ENCODE measurements at regions not wholly inside any gene's neighbourhood (a gene's known extent, or its start where the extent isn't known, plus 50 kb on each side); places are given as distances from the start of the nearest gene placed in this dataset.

DNA sequence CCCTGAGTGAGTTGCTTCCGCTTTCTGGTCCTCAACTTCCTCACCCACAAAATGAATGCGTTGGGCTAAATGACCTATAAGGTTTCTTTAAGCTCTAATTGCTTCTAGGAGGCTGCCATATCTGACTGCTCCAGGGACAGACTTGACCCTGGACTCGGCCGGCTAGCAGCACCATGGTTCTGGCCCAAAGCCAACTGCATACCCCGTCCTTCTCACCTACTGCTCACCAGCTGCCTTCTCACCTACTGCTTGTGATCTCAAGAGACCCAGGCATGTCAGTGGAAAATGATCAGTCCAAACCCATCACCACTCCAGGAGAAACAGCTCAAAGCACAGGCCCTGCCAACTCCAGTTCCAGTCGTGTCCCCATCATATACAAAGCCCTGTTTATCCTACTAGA is 124.3 kb upstream of the IRX5 start:
- no peak for DNase-seq (ENCODE audit: low read depth in 1 of 2, low spot score in 1 of 2)
- in situ Hi-C loops (cut with HindIII; ENCODE audit: low pct_unique_long_range_greater_than_20kb, low sequenced_read_pairs), result no loop called here
- no peak for TF ChIP-seq JUND (IDR thresholded peaks at IDR 0.05; ENCODE audit: low read depth)

DNA sequence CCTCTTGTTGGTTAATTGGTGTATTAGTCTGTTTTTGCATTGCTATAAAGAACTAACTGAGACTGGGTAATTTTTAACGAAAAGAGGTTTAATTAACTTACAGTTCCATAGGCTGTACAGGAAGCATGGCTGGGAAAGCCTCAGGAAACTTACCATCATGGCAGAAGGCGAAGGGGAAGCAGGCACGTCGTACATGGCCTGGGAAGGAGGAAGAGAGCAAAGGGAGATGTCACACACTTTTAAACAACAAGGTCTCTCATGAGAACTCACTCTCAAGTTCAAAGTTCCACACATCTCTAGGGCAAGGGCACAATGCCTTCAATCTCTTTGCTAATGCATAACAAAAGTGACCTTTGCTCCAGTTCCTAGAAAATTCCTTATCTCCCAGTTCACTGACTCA is 125.0 kb upstream of the IRX5 start:
- TF ChIP-seq JUND (IDR thresholded peaks at IDR 0.05; ENCODE audit: low read depth), result no peak
- in situ Hi-C loops (cut with HindIII; ENCODE audit: low pct_unique_long_range_greater_than_20kb, low sequenced_read_pairs), result no loop called here
- no peak for DNase-seq (ENCODE audit: low read depth in 1 of 2, low spot score in 1 of 2)

DNA sequence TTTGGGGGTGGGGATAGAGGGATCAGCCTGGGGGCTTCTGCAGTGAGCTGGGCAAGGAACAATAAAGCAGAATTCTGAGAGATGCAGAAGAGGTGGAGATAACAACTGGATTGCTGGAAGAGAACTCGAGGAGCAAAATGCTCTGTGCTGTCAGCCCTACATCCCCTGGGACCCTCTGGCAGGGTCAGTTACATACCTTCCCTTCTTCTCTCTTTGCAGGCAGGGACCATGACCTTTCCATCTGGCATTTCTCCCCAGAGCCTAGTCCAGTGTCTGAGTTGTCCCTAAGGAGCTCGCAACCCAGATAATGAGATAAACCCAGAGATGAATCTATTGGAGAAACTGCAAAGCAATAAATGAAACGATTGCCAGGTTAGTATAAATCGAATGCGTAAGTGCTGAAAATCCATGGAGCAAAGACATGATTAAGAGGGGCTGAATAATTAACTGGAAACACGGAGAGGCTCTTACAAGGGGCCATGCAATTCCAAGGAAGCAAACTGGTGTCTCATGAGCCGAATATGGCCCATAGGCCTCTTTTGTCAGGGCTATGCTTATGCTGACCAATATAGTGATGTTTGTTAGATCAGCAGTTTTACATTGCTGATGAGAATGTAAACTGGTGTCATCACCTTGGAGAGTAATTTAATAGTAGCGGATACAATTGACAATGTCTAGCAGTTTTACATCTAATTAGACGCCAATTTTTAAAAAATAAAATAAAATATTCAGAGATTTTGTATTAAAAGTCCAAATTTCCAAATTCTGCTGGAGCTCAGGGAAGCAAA is 129.4 kb upstream of the IRX5 start:
- no peak for DNase-seq (ENCODE audit: low read depth in 1 of 2, low spot score in 1 of 2)
- in situ Hi-C loops (cut with HindIII; ENCODE audit: low pct_unique_long_range_greater_than_20kb, low sequenced_read_pairs), result no loop called here
- no peak for TF ChIP-seq JUND (IDR thresholded peaks at IDR 0.05; ENCODE audit: low read depth)

DNA sequence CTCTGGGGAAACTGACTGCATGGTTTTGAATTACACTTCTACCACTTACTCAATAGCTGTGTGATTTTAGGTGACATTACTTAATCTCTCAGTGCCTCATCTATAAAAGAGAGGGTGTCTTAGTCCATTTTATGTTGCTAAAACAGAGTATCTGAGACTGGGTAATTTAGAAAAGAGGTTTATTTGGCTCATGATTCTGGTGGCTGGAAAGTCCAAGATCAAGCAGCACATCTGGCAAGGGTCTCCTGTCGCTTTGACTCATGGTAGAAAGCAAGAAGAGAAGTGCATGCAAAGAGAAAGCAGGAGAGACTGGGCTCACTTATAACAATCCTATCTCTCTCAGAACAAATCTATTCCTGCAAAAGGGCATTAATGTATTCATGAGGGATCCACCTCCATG is 132.4 kb upstream of the IRX5 start:
- DNase-seq (ENCODE audit: low read depth in 1 of 2, low spot score in 1 of 2), result no peak
- in situ Hi-C loops (cut with HindIII; ENCODE audit: low pct_unique_long_range_greater_than_20kb, low sequenced_read_pairs), result no loop called here
- TF ChIP-seq JUND (IDR thresholded peaks at IDR 0.05; ENCODE audit: low read depth), result no peak

DNA sequence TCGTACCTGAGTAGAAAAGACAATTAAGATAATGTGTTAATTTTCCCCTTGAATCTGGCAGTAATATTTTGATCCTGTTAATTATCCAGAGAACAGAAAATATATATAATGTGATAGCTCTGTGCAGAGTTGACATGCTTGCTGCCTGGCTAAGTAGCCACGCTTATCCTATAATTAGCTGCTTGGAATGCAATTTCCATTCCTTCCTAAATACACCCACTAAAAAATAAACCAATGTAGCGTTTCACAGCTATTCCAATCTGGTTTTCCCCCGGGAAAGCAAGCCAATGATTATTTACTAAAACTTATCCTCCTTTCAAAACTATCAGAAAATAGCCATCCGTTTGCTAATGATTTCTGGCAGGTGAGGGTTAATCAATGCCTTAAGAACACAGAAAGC is 134.5 kb upstream of the IRX5 start:
- no peak for DNase-seq (ENCODE audit: low read depth in 1 of 2, low spot score in 1 of 2)
- TF ChIP-seq JUND (IDR thresholded peaks at IDR 0.05; ENCODE audit: low read depth), result no peak
- in situ Hi-C loops (cut with HindIII; ENCODE audit: low pct_unique_long_range_greater_than_20kb, low sequenced_read_pairs), result no loop called here

DNA sequence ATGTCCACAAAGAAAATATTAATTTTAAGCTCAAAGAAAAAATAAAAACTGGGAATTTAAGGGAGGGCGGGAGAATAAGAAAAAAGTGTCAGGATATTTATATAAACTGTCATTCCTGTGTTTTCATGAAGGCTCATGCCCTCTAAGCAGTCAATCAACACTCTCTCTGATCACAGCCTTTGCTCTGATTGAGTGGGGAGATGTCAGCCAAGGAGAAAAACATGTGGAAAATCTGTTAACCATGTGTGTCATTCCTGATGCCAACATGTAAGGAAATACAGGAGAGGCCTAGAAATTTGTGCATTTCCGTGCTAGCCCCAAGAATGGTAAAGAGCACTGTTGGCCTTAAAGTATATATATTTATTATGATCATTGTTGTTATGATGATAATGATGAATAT is 137.9 kb upstream of the IRX5 start:
- DNase-seq (ENCODE audit: low read depth in 1 of 2, low spot score in 1 of 2), result no peak
- no peak for TF ChIP-seq JUND (IDR thresholded peaks at IDR 0.05; ENCODE audit: low read depth)
- in situ Hi-C loops (cut with HindIII; ENCODE audit: low pct_unique_long_range_greater_than_20kb, low sequenced_read_pairs), result no loop called here

DNA sequence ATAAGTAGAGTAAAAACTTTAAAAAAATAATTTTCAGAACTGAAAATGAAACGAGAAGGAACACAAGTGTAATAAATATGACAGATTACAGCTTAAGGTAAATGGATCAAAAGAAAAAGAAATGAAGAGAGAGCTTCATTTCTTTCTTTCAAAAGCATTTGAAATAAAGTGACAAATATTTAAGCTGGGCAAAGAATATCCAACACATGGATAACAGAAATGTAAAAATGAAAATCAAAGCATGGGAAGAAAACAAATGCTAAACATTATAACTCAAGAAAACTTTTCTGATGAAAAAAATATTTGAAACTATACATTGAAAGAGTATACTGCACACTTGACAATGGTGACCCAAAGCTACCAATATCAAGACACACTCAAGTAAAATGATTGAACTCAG is 143.6 kb upstream of the IRX5 start:
- no peak for DNase-seq (ENCODE audit: low read depth in 1 of 2, low spot score in 1 of 2)
- no peak for TF ChIP-seq JUND (IDR thresholded peaks at IDR 0.05; ENCODE audit: low read depth)
- in situ Hi-C loops (cut with HindIII; ENCODE audit: low pct_unique_long_range_greater_than_20kb, low sequenced_read_pairs), result no loop called here

DNA sequence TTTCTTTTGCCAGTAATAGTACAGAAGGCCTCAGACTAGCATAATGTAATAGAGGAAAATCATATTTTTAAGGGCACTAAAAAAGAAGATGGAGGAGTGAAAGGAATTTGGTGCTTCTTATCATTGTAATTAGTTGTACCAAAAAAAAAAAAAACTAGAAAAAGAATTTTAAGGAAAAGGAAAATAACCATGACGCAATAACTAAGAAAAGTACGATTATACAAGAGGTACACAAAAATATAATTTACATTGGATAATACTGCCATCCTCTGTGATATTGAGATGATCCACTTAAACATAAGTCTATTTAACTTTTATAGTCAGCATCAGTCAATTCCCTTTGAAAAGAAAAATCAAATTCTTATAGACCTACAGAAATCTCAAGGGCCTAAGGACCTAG is 146.7 kb upstream of the IRX5 start:
- TF ChIP-seq JUND (IDR thresholded peaks at IDR 0.05; ENCODE audit: low read depth), result no peak

DNA sequence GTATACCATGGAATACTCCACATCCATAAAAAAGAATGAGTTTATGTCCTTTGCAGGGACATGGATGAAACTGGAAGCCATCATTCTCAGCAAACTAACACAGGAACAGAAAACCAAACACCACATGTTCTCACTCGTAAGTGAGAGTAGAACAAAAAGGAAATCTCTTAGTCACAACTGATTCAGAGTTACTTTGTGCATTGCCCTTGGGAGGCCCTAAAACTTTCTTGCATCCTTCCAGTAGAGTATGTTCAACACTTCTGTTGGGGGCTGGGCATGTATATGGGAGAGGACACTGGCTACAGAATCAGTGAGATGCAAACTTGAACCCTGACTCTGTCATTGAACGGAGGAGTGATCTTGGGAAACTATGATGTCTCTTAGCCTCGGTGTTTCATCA is 147.4 kb upstream of the IRX5 start:
- no peak for TF ChIP-seq JUND (IDR thresholded peaks at IDR 0.05; ENCODE audit: low read depth)
- in situ Hi-C loops (cut with HindIII; ENCODE audit: low pct_unique_long_range_greater_than_20kb, low sequenced_read_pairs), result no loop called here
- no peak for DNase-seq (ENCODE audit: low read depth in 1 of 2, low spot score in 1 of 2)

More for the DNA sequence above, 146.7 kb upstream of the IRX5 start:
- DNase-seq (ENCODE audit: low read depth in 1 of 2, low spot score in 1 of 2), result no peak
- in situ Hi-C loops (cut with HindIII; ENCODE audit: low pct_unique_long_range_greater_than_20kb, low sequenced_read_pairs), result no loop called here

DNA sequence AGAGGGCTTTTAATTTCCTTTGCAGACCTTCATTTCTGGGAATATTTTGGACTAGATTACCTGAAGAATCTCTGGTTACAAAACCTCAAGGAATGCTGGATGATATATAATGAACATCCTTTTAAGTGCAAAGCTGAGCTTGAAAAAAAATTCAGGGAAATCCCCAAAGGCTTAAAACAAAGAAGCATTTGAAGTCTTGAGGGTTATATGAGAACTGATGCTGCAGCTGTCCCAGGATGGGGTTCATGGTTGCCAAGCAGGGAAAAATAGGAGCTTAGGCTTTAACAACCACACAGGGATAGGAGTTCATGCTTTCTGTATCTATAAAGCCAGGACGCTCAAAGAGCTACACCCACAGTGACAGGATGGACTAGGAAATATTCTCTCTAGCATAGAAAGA is 150.4 kb upstream of the IRX5 start:
- no peak for TF ChIP-seq JUND (IDR thresholded peaks at IDR 0.05; ENCODE audit: low read depth)
- in situ Hi-C loops (cut with HindIII; ENCODE audit: low pct_unique_long_range_greater_than_20kb, low sequenced_read_pairs), result no loop called here
- no peak for DNase-seq (ENCODE audit: low read depth in 1 of 2, low spot score in 1 of 2)

DNA sequence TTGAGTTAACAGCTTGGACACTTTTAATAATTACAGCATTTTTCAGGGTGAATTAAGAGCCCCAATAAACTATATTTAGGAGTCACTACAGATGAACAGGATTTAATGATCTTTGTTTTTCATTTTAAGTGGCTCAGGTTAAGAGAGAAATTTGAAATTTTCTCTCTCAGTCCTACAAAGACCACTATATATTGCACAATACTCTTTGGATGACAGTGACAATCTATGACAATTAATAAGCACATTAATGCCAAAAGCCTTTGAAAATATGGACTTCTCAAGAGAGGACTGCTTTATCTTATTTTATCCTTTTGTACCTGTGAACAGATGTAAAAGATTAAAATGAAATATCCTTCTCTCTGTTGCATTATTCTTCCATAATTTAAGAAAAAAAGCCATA is 151.1 kb upstream of the IRX5 start:
- no peak for TF ChIP-seq JUND (IDR thresholded peaks at IDR 0.05; ENCODE audit: low read depth)
- in situ Hi-C loops (cut with HindIII; ENCODE audit: low pct_unique_long_range_greater_than_20kb, low sequenced_read_pairs), result no loop called here

DNA sequence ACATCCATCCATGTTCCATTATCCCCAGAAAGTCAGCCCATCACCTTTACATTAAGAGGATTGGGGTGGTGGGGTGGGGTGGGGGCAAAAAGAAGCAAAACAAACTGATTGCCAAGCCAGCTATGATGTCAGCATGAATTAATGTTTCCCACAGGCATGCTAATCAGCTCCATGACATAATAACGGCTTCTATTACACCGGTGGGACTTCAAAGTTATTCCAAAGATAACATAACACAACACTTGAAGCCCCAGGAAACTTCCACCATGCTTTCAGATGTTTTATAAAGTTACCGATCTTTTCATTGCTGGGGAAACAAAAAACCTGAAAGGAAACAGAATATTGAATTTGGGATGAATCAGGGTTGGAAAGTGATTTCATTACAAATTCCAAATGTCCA is 155.9 kb upstream of the IRX5 start:
- in situ Hi-C loops (cut with HindIII; ENCODE audit: low pct_unique_long_range_greater_than_20kb, low sequenced_read_pairs), result no loop called here
- no peak for DNase-seq (ENCODE audit: low read depth in 1 of 2, low spot score in 1 of 2)
- no peak for TF ChIP-seq JUND (IDR thresholded peaks at IDR 0.05; ENCODE audit: low read depth)

More for the DNA sequence above, 151.1 kb upstream of the IRX5 start:
- no peak for DNase-seq (ENCODE audit: low read depth in 1 of 2, low spot score in 1 of 2)

DNA sequence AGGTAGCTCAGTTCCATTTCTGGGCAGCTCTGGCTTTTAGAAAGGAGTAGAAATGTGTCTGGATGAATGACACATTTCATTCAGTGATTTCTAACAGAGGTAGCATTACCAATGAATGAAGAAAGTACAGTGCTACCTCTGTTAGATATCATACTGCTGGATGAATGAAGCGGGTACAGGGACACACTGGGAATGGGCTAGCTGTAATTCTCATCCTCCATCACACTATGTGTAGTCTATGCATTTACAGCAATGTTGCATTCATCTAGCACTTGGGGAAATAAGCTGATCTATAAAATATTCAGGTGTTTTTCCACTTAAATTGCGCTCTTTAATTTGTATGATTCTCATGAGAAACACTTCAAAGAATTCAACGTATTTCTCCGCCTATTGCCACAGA is 158.3 kb upstream of the IRX5 start:
- TF ChIP-seq JUND (IDR thresholded peaks at IDR 0.05; ENCODE audit: low read depth), result no peak
- DNase-seq (ENCODE audit: low read depth in 1 of 2, low spot score in 1 of 2), result no peak
- in situ Hi-C loops (cut with HindIII; ENCODE audit: low pct_unique_long_range_greater_than_20kb, low sequenced_read_pairs), result no loop called here

DNA sequence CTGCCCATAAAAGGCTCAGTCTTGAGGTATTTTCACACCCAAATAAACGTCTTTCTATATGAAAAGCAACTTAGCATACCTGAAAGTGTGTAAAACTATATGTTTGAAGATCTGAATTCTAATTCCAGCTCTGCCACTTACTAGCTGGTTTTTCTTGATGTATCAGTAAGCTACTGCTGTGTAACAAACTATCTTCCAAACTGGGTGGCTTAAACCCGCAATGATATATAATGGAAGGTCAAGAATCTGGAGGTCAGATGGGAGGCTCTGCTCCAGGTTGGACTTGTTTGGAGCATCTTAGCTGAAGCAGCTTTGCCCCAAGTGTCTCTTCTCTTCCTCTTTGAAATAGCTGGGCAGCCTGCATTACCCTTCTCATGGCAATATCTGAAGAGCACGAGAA is 164.3 kb upstream of the IRX5 start:
- in situ Hi-C loops (cut with HindIII; ENCODE audit: low pct_unique_long_range_greater_than_20kb, low sequenced_read_pairs), result no loop called here
- TF ChIP-seq JUND (IDR thresholded peaks at IDR 0.05; ENCODE audit: low read depth), result no peak
- no peak for DNase-seq (ENCODE audit: low read depth in 1 of 2, low spot score in 1 of 2)

Measured in T47D (cell line).